ENCODE measurements at regions not wholly inside any gene's neighbourhood (a gene's known extent, or its start where the extent isn't known, plus 50 kb on each side); places are given as distances from the start of the nearest gene placed in this dataset.

DNA sequence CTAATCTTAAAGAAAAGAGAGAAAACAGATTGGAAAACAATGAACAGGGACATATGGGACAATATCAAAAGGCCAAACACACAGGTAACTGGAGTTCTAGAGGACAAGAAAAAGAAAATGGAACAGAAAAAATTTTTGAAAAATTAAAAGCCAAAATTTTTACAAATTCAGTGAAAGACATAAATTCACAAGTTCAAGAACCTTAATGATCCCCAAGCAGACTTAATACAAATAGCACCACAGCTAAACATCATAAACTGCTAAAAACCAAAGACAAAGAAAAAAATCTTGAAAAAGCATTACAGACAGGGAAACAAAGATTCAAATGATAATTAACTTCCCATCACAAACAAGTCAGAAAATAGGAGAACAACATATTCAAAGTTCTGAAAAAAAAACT lies 338.5 kb upstream of the SLC30A5 start:
- no peak for TF ChIP-seq HOXD1 (CRISPR knock-in tag; IDR thresholded peaks at IDR 0.05)
- no peak for TF ChIP-seq GLI4 (CRISPR knock-in tag; IDR thresholded peaks at IDR 0.05; ENCODE audit: borderline replicate concordance)
- TF ChIP-seq, protein P1, sequence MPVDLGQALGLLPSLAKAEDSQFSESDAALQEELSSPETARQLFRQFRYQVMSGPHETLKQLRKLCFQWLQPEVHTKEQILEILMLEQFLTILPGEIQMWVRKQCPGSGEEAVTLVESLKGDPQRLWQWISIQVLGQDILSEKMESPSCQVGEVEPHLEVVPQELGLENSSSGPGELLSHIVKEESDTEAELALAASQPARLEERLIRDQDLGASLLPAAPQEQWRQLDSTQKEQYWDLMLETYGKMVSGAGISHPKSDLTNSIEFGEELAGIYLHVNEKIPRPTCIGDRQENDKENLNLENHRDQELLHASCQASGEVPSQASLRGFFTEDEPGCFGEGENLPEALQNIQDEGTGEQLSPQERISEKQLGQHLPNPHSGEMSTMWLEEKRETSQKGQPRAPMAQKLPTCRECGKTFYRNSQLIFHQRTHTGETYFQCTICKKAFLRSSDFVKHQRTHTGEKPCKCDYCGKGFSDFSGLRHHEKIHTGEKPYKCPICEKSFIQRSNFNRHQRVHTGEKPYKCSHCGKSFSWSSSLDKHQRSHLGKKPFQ (CRISPR knock-in tag; IDR thresholded peaks at IDR 0.05; ENCODE audit: insufficient replicate concordance), result no peak
- no peak for TF ChIP-seq POLR2AphosphoS5 (IDR thresholded peaks at IDR 0.05; ENCODE audit: low read depth, low read length)
- no peak for TF ChIP-seq MLXIP (CRISPR knock-in tag; IDR thresholded peaks at IDR 0.05; ENCODE audit: borderline replicate concordance)
- TF ChIP-seq, protein P2, sequence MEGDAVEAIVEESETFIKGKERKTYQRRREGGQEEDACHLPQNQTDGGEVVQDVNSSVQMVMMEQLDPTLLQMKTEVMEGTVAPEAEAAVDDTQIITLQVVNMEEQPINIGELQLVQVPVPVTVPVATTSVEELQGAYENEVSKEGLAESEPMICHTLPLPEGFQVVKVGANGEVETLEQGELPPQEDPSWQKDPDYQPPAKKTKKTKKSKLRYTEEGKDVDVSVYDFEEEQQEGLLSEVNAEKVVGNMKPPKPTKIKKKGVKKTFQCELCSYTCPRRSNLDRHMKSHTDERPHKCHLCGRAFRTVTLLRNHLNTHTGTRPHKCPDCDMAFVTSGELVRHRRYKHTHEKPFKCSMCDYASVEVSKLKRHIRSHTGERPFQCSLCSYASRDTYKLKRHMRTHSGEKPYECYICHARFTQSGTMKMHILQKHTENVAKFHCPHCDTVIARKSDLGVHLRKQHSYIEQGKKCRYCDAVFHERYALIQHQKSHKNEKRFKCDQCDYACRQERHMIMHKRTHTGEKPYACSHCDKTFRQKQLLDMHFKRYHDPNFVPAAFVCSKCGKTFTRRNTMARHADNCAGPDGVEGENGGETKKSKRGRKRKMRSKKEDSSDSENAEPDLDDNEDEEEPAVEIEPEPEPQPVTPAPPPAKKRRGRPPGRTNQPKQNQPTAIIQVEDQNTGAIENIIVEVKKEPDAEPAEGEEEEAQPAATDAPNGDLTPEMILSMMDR (CRISPR knock-in tag; IDR thresholded peaks at IDR 0.05), result no peak
- no peak for TF ChIP-seq CEBPG (CRISPR knock-in tag; IDR thresholded peaks at IDR 0.05)
- TF ChIP-seq EP300 (IDR thresholded peaks at IDR 0.05; ENCODE audit: low read depth in 2 of 2, low read length in 2 of 2), result no peak
- TF ChIP-seq EP300 (CRISPR knock-in tag; IDR thresholded peaks at IDR 0.05; ENCODE audit: borderline replicate concordance), result no peak

All from HepG2 (cell line).